Epithelial cell of esophagus (primary cell): ENCODE measurements at regions not wholly inside any gene's neighbourhood (a gene's known extent, or its start where the extent isn't known, plus 50 kb on each side); places are given as distances from the start of the nearest gene placed in this dataset.

ENCODE experiments used
- DNase-seq: peaks from one replicate; pipeline ENCODE4 v3.0.0; 2010; ENCODE audit warnings: low read depth
- H3K4me3 ChIP-seq: 2 replicates; pipeline ENCODE4 v1.5.1; 2011; ENCODE audit warnings: mild to moderate bottlenecking, low read length, control low read depth
- CTCF ChIP-seq: IDR thresholded peaks from 2 replicates; pipeline ENCODE4 v1.5.1; 2011; ENCODE audit warnings: low read depth, mild to moderate bottlenecking, low read length, control low read depth, inconsistent platforms; ENCODE audit not compliant: insufficient read depth; ENCODE audit errors: missing control alignments

GRCh38 chr5:142517840-142518239 is 168.1 kb downstream of the FGF1 start:
- TF ChIP-seq CTCF = no peak
- DNase-seq = no peak
- no peak overlapping the region for H3K4me3 ChIP-seq

- no peak for DNase-seq
- no peak overlapping the region for H3K4me3 ChIP-seq
- TF ChIP-seq CTCF = no peak
Measured at GRCh38 chr5:142516732-142517131, 169.2 kb downstream of the FGF1 start.

GRCh38 chr5:142515036-142515435 is 170.9 kb downstream of the FGF1 start:
- H3K4me3 ChIP-seq = no peak overlapping the region
- DNase-seq = no peak
- no peak for TF ChIP-seq CTCF

- no peak for TF ChIP-seq CTCF
- no peak for DNase-seq
- H3K4me3 ChIP-seq = no peak overlapping the region
Measured at GRCh38 chr5:142514196-142514595, 171.7 kb downstream of the FGF1 start.

- no peak for TF ChIP-seq CTCF
- H3K4me3 ChIP-seq = no peak overlapping the region
- DNase-seq = peak; percentile 15
Measured at GRCh38 chr5:142512043-142513042, 173.5 kb downstream of the FGF1 start.

- DNase-seq = no peak
- TF ChIP-seq CTCF = no peak
- no peak overlapping the region for H3K4me3 ChIP-seq
Measured at GRCh38 chr5:142511358-142511757, 174.5 kb downstream of the FGF1 start.
